B cell (primary cell): ENCODE measurements at regions not wholly inside any gene's neighbourhood (a gene's known extent, or its start where the extent isn't known, plus 50 kb on each side); places are given as distances from the start of the nearest gene placed in this dataset.

Experiments
- ATAC-seq: fragments of 200-7000 bp; cut with Tn5 transposase; one replicate; pipeline ENCODE4 v1.10.0; 2021; ENCODE audit warnings: low read depth, mild to moderate bottlenecking, moderate number of reproducible peaks, moderate library complexity
- CTCF ChIA-PET: fragments of 350-600 bp; sonication (Branson Sonifier 250); formaldehyde crosslinking; loops from one replicate; lab custom pipeline; 2021; ENCODE audit warnings: antibody characterized with exemption, inconsistent platforms; lab: Charles Lee
- POLR2A ChIA-PET: fragments of 350-600 bp; sonication (Branson Sonifier 250); formaldehyde crosslinking; loops from one replicate; lab custom pipeline; 2021; ENCODE audit warnings: antibody characterized with exemption; lab: Charles Lee
- DNase-seq: peaks from one replicate; pipeline ENCODE4 v3.0.0; 2013
- H2AFZ ChIP-seq: 2 replicates; pipeline ENCODE4 v1.6.1; 2012; ENCODE audit warnings: mild to moderate bottlenecking, low read depth, low read length; ENCODE audit not compliant: insufficient read depth, poor library complexity, severe bottlenecking
- H3K27ac ChIP-seq, 2 donors: 1 replicate in 1 of 2; 2 replicates in 1 of 2; pipeline ENCODE4 v1.5.1; 2012 to 2013; ENCODE audit warnings: low read length in 2 of 2, mild to moderate bottlenecking in 2 of 2, moderate library complexity in 1 of 2
- H3K27me3 ChIP-seq, 4 experiments: fragments of 200-600 bp in 1 of 4; sonication (generic) in 1 of 4; replicated peaks in 1 of 4; 1 replicate in 2 of 4; 2 replicates in 2 of 4; pipeline versions ENCODE4 v1.6.1 to v1.7.0; 2013 to 2016; ENCODE audit warnings: low read length in 3 of 4, mild to moderate bottlenecking in 2 of 4, mixed read lengths in 1 of 4, moderate library complexity in 1 of 4; ENCODE audit not compliant: insufficient read depth in 4 of 4, control insufficient read depth in 3 of 4; ENCODE audit errors: control extremely low read depth in 1 of 4
- H3K36me3 ChIP-seq, 2 experiments: replicated peaks in 1 of 2; 1 replicate in 1 of 2; 2 replicates in 1 of 2; pipeline versions ENCODE4 v1.6.1 to v1.7.1; 2013; ENCODE audit warnings: low read length in 1 of 2; ENCODE audit not compliant: insufficient read depth in 2 of 2, control insufficient read depth in 1 of 2; ENCODE audit errors: control extremely low read depth in 1 of 2, extremely low read depth in 1 of 2
- H3K4me1 ChIP-seq, 2 donors: fragments of 200-600 bp in 1 of 2; sonication (generic) in 1 of 2; 1 replicate in 1 of 2; 2 replicates in 1 of 2; pipeline versions ENCODE4 v1.5.1 to v1.6.1; 2013 to 2017; ENCODE audit warnings: low read length in 2 of 2; ENCODE audit not compliant: control insufficient read depth in 2 of 2, insufficient read depth in 2 of 2
- H3K4me2 ChIP-seq: replicated peaks from 2 replicates; pipeline ENCODE3; 2012; ENCODE audit warnings: mild to moderate bottlenecking, low read depth, low read length; ENCODE audit not compliant: poor library complexity, severe bottlenecking
- H3K4me3 ChIP-seq, 5 experiments: fragments of 200-600 bp in 1 of 5; sonication (generic) in 1 of 5; 1 replicate in 3 of 5; 2 replicates in 2 of 5; pipeline versions ENCODE4 v1.5.1 to v1.7.0; 2011 to 2016; ENCODE audit warnings: low read length in 4 of 5, mild to moderate bottlenecking in 4 of 5, low read depth in 2 of 5, control low read depth in 1 of 5, moderate library complexity in 1 of 5; ENCODE audit not compliant: insufficient read depth in 1 of 5; ENCODE audit errors: control extremely low read depth in 1 of 5, extremely low read depth in 1 of 5
- H3K79me2 ChIP-seq: fragments of 200-600 bp; sonication (generic); one replicate; pipeline ENCODE4 v1.6.0; 2016; ENCODE audit warnings: low read length; ENCODE audit not compliant: control insufficient read depth, insufficient read depth
- H3K9ac ChIP-seq: fragments of 200-600 bp; sonication (generic); 2 replicates; pipeline ENCODE4 v1.6.1; 2017; ENCODE audit warnings: mild to moderate bottlenecking, low read length, moderate library complexity
- H3K9me3 ChIP-seq, 3 donors: one replicate each; pipeline versions ENCODE4 v1.6.1 to v1.7.1; 2013; ENCODE audit warnings: low read length in 2 of 3; ENCODE audit not compliant: control insufficient read depth in 2 of 3, insufficient read depth in 1 of 3; ENCODE audit errors: control extremely low read depth in 1 of 3
- H4K20me1 ChIP-seq: 2 replicates; pipeline ENCODE4 v1.6.0; 2012; ENCODE audit warnings: mild to moderate bottlenecking, low read length; ENCODE audit not compliant: insufficient read depth, control insufficient read depth, poor library complexity, severe bottlenecking
- H3K27ac Mint-ChIP-seq: one replicate; pipeline ENCODE4 v1.8.0; 2021; ENCODE audit warnings: mixed read lengths
- H3K27me3 Mint-ChIP-seq: one replicate; pipeline ENCODE4 v1.8.0; 2021; ENCODE audit warnings: mixed read lengths
- H3K4me1 Mint-ChIP-seq: one replicate; pipeline ENCODE4 v1.8.0; 2021; ENCODE audit warnings: mixed read lengths
- H3K4me3 Mint-ChIP-seq: one replicate; pipeline ENCODE4 v1.8.0; 2021; ENCODE audit warnings: mixed read lengths
- H3K9me3 Mint-ChIP-seq: one replicate; pipeline ENCODE4 v1.8.0; 2022; ENCODE audit warnings: mixed read lengths; ENCODE audit not compliant: insufficient read depth
- CTCF ChIP-seq: fragments of 200-600 bp; IDR thresholded peaks from one replicate; pipeline ENCODE4 v1.8.0; 2022; ENCODE audit warnings: antibody characterized with exemption, mild to moderate bottlenecking
- EZH2 ChIP-seq: IDR thresholded peaks from 2 replicates; pipeline ENCODE4 v1.6.1; 2012; ENCODE audit warnings: borderline replicate concordance, low read depth, mild to moderate bottlenecking, moderate library complexity, low read length; ENCODE audit not compliant: insufficient read depth, poor library complexity, severe bottlenecking
- WGBS: methylation state at CpG from one replicate; pipeline ENCODE4 v1.1.5; 2013; ENCODE audit warnings: missing lambda C conversion rate; ENCODE audit not compliant: insufficient coverage; 5-methylcytosine and 5-hydroxymethylcytosine counted together
- intact Hi-C: fragments of 100-400 bp; cut with micrococcal nuclease; formaldehyde crosslinking; loops from one replicate; pipeline ENCODE4 v1.10.0; 2022

DNA sequence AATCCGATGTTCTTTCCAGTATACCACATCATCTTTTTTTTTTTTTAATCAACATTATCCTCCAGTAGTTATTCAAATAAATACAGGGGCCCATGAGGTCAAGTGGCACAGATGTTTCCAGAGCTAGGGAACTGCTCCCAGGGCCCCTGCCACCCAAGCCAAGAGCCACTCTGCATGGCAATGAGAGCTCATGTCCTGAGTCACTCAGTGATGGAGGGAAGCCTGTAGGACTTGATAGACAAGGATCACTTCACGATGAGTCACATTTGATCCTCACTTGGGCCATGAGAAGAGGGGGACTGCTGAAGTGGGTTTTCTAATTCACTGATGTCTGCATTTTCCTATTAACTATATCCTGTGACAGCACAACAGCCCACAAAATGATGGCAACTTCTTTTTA lies 127.0 kb upstream of the PKDCC start:
- intact Hi-C loops = no loop called here
- H3K9me3 Mint-ChIP-seq = peaks cover 3% of the 10 kb centered on the region
- H3K9ac ChIP-seq = no peak overlapping the region
- H3K27ac Mint-ChIP-seq = no peak overlapping the region
- no peak overlapping the region for H2AFZ ChIP-seq
- no peak overlapping the region for H3K4me3 ChIP-seq
- ChIA-PET CTCF (interaction anchor here (1.1 kb wide), 1 partner anchor 166 kb away, joined by 3 read pairs; no protein-coding TSS in a partner anchor), POLR2A (no interaction called here)
- H3K4me2 ChIP-seq = no peak overlapping the region
- H3K27me3 Mint-ChIP-seq = peaks cover 5% of the 10 kb centered on the region
- no peaks in the 10 kb centered on the region for H4K20me1 ChIP-seq
- no peaks in the 10 kb centered on the region for H3K36me3 ChIP-seq
- H3K4me1 Mint-ChIP-seq = no peaks in the 10 kb centered on the region
- ATAC-seq (no peak), DNase-seq (no peak)
- no peak overlapping the region for H3K4me3 Mint-ChIP-seq
- H3K4me1 ChIP-seq = no peaks in the 10 kb centered on the region
- peaks cover 0 to 9% (median 1%) of the 10 kb centered on the region in 3 donors for H3K9me3 ChIP-seq
- no peak for TF ChIP-seq CTCF
- no peak for TF ChIP-seq EZH2
- H3K27me3 ChIP-seq = no peaks in the 10 kb centered on the region
- H3K79me2 ChIP-seq = no peaks in the 10 kb centered on the region
- 71% methylated on average over 1 of the region's 2 CpGs for WGBS
- H3K27ac ChIP-seq = no peak overlapping the region

GRCh38 chr2:41922177-41922576 lies 125.6 kb upstream of the PKDCC start:
- no peak for DNase-seq
- Histone ChIP-seq H2AFZ (no peak overlapping the region), H3K27me3 (no peaks in the 10 kb centered on the region), H3K4me3 (no peak overlapping the region), H4K20me1 (no peaks in the 10 kb centered on the region), H3K4me2 (no peak overlapping the region), H3K9me3 (peaks cover 0 to 19% (median 1%) of the 10 kb centered on the region in 3 donors), H3K4me1 (no peaks in the 10 kb centered on the region), H3K79me2 (no peaks in the 10 kb centered on the region), H3K9ac (no peak overlapping the region), H3K27ac (no peak overlapping the region), H3K36me3 (no peaks in the 10 kb centered on the region)
- intact Hi-C loops = no loop called here
- no peak for TF ChIP-seq CTCF
- TF ChIP-seq EZH2 = no peak
- no peaks in the 10 kb centered on the region for H3K27me3 Mint-ChIP-seq
- H3K9me3 Mint-ChIP-seq = peaks cover 3% of the 10 kb centered on the region
- H3K27ac Mint-ChIP-seq = no peak overlapping the region
- H3K4me1 Mint-ChIP-seq = no peaks in the 10 kb centered on the region
- no peak overlapping the region for H3K4me3 Mint-ChIP-seq
- ChIA-PET POLR2A (no interaction called here), CTCF (interaction anchor here (1.1 kb wide), 1 partner anchor 165 kb away, joined by 3 read pairs; no protein-coding TSS in a partner anchor)
- no peak for ATAC-seq
- 0% methylated on average over 2 of the region's 5 CpGs for whole genome bisulfite sequencing
